ENCODE measurements at regions not wholly inside any gene's neighbourhood (a gene's known extent, or its start where the extent isn't known, plus 50 kb on each side); places are given as distances from the start of the nearest gene placed in this dataset.

GRCh38 chr6:144820270-144820669 lies 535.1 kb downstream of the UTRN start:
- DNase-seq (ENCODE audit: low read depth in 2 of 2), result no peak

DNA sequence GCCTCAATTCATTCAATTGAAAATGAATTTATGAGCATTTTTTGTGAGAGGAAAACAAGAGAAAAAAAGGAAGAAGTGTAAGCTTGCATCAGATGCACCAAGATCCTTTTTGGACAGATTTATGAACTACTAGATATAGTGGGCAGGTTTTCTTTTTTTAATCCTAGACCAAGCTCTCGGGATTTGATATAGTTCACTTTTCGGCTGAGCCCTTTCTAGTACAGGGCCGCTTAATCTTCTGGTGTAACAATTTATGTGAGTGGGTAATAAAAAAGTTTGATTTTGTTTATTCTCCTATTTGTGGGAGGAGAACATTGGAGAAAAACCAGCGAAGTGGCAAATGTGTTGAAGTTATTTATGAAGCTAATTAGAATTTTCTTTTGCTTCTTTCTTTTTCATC lies 538.0 kb downstream of the UTRN start:
- no peak for DNase-seq (ENCODE audit: low read depth in 2 of 2)

DNA sequence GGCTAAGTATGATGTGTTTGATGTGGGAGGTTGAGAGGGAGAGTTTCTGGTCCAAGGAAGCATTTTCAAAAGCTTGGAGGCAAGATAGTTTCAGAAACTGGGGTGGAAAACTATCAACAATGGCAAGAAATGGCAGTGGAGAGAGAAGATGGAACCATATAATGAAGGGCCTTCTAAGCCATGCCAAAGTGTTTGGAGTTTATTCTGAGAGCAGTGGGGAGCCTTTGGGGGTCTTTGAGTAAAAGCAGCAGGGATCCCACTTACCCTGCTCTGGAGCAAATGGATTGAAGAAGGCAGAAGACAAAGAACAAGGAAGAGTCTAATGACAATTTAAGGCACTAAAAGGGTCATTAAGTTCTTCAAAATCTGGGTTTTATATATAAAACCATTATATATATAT lies 538.9 kb downstream of the UTRN start:
- no peak for DNase-seq (ENCODE audit: low read depth in 2 of 2)

DNA sequence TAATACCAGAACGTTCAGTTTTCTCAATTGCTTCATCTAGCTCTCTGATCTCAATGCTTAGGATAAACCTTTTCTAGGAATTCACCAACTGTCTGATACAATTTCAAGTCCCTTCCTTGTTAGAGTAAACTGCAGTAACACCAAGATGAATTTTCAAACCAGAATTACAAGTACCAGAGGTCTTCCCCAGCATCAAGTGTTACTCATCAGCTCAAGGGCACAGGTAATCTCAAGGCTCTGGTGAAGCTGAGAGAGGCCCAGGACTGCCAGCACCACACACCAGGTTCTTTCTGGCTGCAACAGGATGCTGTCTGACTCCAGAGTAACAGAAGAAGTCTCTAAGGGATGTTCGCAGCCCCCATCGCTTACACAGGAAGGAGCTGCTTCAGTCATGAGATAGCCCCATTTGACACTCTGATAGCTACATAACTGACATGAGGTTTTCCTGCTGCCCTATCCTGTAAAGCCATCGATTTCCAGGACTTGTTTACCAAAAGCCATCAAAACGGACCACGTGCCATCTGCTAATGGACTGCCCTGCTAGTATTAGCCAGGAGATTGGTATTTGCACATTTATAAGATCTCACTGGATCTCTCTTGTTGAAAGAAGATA lies 549.4 kb downstream of the UTRN start:
- DNase-seq (ENCODE audit: low read depth in 2 of 2), result no peak

- no peak for DNase-seq (ENCODE audit: low read depth in 2 of 2)
These were observed 550.3 kb downstream of the UTRN start for GRCh38 chr6:144835322-144835973.

GRCh38 chr6:144840619-144841018 lies 555.5 kb downstream of the UTRN start:
- no peak for DNase-seq (ENCODE audit: low read depth in 2 of 2)

GRCh38 chr6:144843701-144844100 lies 558.6 kb downstream of the UTRN start:
- DNase-seq (ENCODE audit: low read depth in 2 of 2), result no peak

DNA sequence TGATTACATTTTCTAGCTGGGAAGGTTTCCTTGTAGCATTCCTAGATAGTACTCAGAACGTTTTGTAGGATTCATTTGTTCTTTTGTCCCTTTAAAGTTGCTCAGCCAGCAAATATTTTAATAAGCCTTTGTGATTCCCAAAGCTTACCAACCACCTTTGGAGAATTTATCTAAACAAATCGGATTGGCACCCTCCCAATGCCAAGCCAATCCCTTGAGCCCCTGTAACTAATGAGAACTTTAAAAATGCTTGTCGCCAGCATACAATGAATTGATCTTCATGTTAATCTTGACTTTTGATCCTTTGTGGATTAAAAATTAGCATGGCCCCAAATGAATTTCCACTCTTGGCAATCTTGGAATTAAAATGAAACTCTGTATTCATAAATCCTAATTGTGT lies 559.5 kb downstream of the UTRN start:
- DNase-seq (ENCODE audit: low read depth in 2 of 2), result no peak

DNA sequence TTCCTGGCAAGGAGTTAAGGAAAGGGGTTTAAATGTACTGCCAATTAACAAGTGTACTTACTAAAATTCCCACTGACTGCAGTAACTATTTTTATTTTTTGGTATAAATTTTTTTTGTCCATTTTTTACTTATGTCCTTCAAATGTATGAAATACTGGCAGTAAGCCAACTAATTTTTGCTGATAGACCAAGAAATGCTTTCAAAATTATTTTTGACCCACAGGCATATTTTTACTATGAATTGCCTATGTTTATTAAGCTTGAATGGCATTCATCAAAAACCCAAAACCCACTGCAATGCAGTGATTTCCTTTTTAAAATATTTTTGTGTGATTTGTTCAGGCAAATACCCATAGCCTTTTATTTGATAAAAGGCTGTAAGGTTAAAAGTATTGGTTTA lies 560.1 kb downstream of the UTRN start:
- peak in 1 of 2 donors; percentile 23 for DNase-seq (ENCODE audit: low read depth in 2 of 2)

DNA sequence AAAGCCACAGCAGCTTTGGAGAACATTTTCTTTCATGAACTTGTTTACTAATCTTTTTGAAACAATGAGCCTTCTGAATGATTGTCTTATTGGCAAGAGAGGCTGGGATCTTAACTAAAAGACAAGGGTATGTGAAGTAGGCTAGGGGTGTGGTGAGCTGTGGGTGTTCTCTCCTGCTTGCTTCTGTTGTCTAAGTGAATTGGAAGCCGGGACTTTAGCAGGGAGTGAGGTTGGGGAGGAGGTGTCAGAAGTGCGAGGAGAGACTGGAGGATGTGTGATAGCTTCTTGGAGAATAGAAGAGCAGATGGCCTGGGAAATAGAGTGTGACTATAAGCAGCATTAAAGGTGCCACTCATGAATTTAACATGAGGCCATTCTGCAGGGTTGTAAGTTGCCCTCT lies 562.8 kb downstream of the UTRN start:
- no peak for DNase-seq (ENCODE audit: low read depth in 2 of 2)

- no peak for DNase-seq (ENCODE audit: low read depth in 2 of 2)
These were observed 564.8 kb downstream of the UTRN start for GRCh38 chr6:144849920-144850319.

DNA sequence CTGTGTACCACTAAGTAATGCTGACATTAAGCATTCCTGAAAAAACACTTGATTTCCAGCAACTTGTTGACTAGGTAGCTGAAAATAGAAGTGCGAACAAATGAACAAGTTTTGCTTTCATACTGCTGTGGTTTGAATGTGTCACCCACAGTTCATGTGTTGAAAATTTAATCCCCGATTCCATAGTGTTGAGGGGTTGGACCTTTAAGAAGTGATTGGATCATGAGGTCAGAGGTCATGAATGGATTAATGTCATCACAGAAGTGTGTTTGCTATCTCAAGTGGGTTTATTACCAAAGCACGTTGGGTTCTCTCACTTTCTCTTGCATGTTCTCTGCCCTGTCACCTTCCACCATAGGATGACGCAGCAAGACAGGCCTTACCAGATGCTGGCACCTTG lies 568.5 kb downstream of the UTRN start:
- DNase-seq (ENCODE audit: low read depth in 2 of 2), result no peak

DNA sequence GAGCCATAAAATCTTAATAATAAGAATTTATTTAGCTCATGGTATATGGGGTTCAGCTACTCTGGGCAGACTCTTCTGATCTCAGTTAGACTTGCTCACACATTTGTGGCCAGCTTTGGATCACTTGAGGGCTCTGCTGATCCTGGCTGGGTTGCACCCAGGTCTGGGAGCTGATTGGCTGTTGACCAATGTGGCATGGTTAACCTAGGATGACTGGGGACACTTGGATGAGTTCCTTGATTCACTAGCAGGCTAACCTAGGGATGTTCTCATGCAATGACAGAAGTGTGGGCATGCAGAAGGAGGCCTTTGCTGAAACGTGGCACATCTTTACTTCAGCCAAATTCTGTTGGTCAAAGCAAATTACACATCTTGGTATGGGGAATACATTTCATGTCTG lies 569.5 kb downstream of the UTRN start:
- DNase-seq (ENCODE audit: low read depth in 2 of 2), result no peak

DNA sequence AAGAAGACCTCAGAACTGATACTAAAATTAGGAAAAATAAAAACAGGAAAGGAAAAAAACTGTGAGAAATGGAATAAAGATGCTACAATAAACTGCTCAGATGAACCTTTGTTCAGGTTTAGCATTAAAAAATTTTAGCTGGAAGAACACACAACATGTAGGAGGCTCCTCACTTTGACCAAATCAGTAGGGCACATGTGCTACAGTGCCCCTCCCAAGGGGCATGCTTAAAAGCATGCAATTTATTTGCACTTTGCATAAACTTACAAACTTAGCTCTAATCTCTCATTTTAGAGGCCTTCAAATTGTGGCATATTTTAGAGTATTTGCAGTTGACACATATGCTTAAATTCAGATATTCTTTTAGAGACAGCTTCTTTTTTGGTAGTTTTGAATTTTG lies 570.2 kb downstream of the UTRN start:
- no peak for DNase-seq (ENCODE audit: low read depth in 2 of 2)

- DNase-seq (ENCODE audit: low read depth in 2 of 2), result no peak
These were observed 570.8 kb downstream of the UTRN start for GRCh38 chr6:144855812-144856531.

DNA sequence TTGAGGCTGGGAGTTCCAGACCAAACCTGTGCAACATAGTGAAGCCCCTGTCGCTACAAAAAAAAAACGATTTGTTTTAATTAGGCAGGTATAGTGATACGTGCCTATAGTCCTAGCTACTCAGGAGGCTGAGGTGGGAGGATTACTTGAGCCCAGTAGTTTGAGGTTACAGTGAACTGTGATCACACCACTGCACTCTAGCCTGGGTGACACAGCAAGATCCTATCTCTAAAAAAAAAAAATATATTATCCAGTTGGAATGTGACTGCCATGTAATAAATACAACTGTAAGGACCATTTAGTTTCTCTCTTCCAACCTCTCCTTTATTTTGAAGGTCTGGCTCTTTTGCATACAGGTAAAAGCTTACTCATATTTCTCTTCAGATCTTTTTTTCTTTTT lies 571.5 kb downstream of the UTRN start:
- no peak for DNase-seq (ENCODE audit: low read depth in 2 of 2)

DNA sequence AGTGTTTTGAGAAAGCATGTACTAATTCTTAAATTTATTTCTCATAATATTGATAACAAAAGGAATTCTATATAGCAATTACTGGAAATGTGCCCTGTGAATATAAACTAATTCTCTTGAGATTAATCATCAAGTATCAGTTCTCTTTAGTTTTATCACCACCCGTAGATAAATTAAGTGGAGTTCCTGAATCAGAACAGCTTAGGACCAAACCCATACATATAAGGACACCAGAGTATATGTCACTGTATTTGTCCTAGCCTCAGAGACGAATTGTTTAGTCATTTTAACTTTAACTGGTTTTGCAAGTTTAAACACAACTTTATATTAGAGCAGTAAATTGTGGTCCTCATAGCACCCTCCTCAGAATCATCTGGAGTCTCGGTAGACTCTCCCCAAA lies 572.0 kb downstream of the UTRN start:
- DNase-seq (ENCODE audit: low read depth in 2 of 2), result no peak

DNA sequence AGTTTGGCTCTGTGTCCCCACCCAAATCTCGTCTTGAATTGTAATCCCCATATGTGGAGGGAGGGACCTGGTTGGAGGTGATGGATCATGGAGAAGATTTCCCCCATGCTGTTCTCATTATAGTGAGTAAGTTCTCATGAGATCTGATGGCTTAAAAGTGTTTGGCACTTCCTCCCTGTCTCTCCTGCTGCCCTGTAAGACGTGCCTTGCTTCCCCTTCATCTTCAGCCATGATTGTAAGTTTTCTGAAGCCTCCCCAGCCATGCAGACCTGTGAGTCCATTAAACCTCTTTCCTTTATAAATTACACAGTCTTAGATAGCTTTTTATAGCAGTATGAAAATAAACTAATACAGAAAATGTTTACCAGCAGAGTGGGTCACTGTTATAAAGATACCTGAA lies 577.6 kb downstream of the UTRN start:
- DNase-seq (ENCODE audit: low read depth in 2 of 2), result no peak

- no peak for DNase-seq (ENCODE audit: low read depth in 2 of 2)
These were observed 582.6 kb downstream of the UTRN start for GRCh38 chr6:144867761-144868160.

DNA sequence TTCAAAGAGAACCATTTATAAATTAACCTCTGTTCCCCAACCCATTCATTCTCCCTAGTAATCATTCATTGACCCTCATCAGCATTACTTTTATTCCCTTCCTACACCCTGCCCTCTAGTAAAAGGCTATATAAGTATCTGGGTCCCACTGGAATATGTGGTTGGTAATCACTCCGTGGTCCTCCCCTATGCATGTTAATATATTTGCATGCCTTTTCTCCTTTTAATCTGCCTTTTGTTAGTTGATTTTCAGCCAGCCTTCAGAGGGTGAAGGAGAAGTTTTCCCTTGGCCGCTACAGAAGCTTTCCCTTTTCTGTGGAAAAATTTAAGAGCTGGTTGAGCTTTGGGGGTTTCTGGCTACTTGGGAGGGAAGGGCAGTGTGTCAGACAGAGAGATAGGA lies 585.6 kb downstream of the UTRN start:
- DNase-seq (ENCODE audit: low read depth in 2 of 2), result no peak

- no peak for DNase-seq (ENCODE audit: low read depth in 2 of 2)
These were observed 588.7 kb downstream of the UTRN start for GRCh38 chr6:144873623-144874378.

DNA sequence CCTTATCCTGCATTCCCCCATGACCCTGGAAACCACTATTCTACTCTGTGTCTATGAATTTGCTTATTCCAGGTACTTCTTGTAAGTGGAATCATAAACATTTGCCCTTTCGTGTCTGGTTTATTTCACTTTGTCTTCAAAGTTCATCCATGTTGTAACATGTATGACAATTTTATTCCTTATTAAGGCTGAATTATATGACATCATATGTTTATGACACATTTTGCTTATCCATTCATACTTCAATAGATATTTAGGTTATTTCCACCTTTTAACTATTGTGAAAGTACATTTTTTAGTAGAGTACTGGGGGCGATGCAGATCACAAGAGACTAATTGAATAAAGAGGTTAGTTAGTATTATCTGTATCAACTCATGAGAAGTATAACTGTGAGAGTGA lies 591.6 kb downstream of the UTRN start:
- DNase-seq (ENCODE audit: low read depth in 2 of 2), result no peak
